GM23338 (cell line): ENCODE measurements at regions not wholly inside any gene's neighbourhood (a gene's known extent, or its start where the extent isn't known, plus 50 kb on each side); places are given as distances from the start of the nearest gene placed in this dataset.

Source experiments
- ATAC-seq: fragments of 200-7000 bp; cut with Tn5 transposase; 3 replicates; pipeline ENCODE4 v1.9.1; 2020
- DNase-seq: peaks from one replicate; pipeline ENCODE4 v3.0.0-alpha.2; 2015; ENCODE audit warnings: low spot score
- H2AFZ ChIP-seq: fragments of 200-600 bp; sonication (generic); 2 replicates; pipeline ENCODE4 v1.8.0; 2016; ENCODE audit warnings: antibody characterized with exemption, mild to moderate bottlenecking, moderate library complexity
- H3F3A ChIP-seq: fragments of 200-600 bp; sonication (generic); replicated peaks from 2 replicates; pipeline ENCODE4 v1.8.0; 2017; ENCODE audit warnings: antibody characterized with exemption, mixed run types, low read depth
- H3K27ac ChIP-seq: fragments of 200-600 bp; sonication (generic); 2 replicates; pipeline ENCODE4 v1.6.1; 2016; ENCODE audit warnings: low read depth
- H3K27me3 ChIP-seq: fragments of 200-600 bp; sonication (generic); 2 replicates; pipeline ENCODE4 v1.8.0; 2016; ENCODE audit warnings: mild to moderate bottlenecking, mixed run types, moderate library complexity; ENCODE audit not compliant: insufficient read depth
- H3K36me3 ChIP-seq: fragments of 200-600 bp; sonication (generic); 2 replicates; pipeline ENCODE4 v1.8.0; 2016; ENCODE audit warnings: mild to moderate bottlenecking; ENCODE audit not compliant: insufficient read depth
- H3K4me1 ChIP-seq: fragments of 200-600 bp; sonication (generic); 2 replicates; pipeline ENCODE4 v1.8.0; 2016; ENCODE audit warnings: mild to moderate bottlenecking, moderate library complexity; ENCODE audit not compliant: insufficient read depth
- H3K4me2 ChIP-seq: fragments of 200-600 bp; sonication (generic); 2 replicates; pipeline ENCODE4 v1.7.1; 2017; ENCODE audit warnings: mixed run types
- H3K4me3 ChIP-seq: fragments of 200-600 bp; sonication (generic); 2 replicates; pipeline ENCODE4 v1.6.1; 2016; ENCODE audit warnings: mixed run types
- H3K79me2 ChIP-seq: fragments of 200-600 bp; sonication (generic); replicated peaks from 2 replicates; pipeline ENCODE4 v1.8.0; 2017; ENCODE audit warnings: mild to moderate bottlenecking; ENCODE audit not compliant: insufficient read depth
- H3K9me2 ChIP-seq: fragments of 200-600 bp; sonication (generic); 2 replicates; pipeline ENCODE4 v1.8.0; 2017; ENCODE audit not compliant: insufficient read depth
- H4K20me1 ChIP-seq: fragments of 200-600 bp; sonication (generic); replicated peaks from 2 replicates; pipeline ENCODE4 v1.8.0; 2017; ENCODE audit warnings: mild to moderate bottlenecking; ENCODE audit not compliant: insufficient read depth
- H3K27ac Mint-ChIP-seq: 2 replicates; pipeline ENCODE4 v1.8.0; 2020; ENCODE audit warnings: inconsistent platforms, mild to moderate bottlenecking, moderate library complexity, mixed read lengths
- H3K27me3 Mint-ChIP-seq: 3 replicates; pipeline ENCODE4 v1.8.0; 2022; ENCODE audit warnings: low read depth, mild to moderate bottlenecking, moderate library complexity, mixed read lengths, inconsistent platforms; ENCODE audit not compliant: insufficient read depth, poor library complexity
- H3K36me3 Mint-ChIP-seq: 3 replicates; pipeline ENCODE4 v1.8.0; 2021; ENCODE audit warnings: low read depth, mild to moderate bottlenecking, inconsistent platforms, moderate library complexity, mixed read lengths
- H3K4me1 Mint-ChIP-seq: 3 replicates; pipeline ENCODE4 v1.8.0; 2020; ENCODE audit warnings: mild to moderate bottlenecking, inconsistent platforms, mixed read lengths
- H3K4me3 Mint-ChIP-seq: 3 replicates; pipeline ENCODE4 v1.8.0; 2021; ENCODE audit warnings: moderate library complexity, mild to moderate bottlenecking, inconsistent platforms, mixed read lengths
- H3K9me3 Mint-ChIP-seq: 3 replicates; pipeline ENCODE4 v1.8.0; 2020; ENCODE audit warnings: moderate library complexity, mild to moderate bottlenecking, inconsistent platforms, mixed read lengths
- CREB1 ChIP-seq: fragments of 250-450 bp; sonication (Bioruptor Pico); IDR thresholded peaks from 2 replicates; pipeline ENCODE4 v1.5.0; 2020; ENCODE audit warnings: low read depth, mild to moderate bottlenecking, moderate library complexity
- EZH2 ChIP-seq: fragments of 200-600 bp; sonication (generic); IDR thresholded peaks from one replicate; pipeline ENCODE4 v1.8.0; 2017; ENCODE audit warnings: antibody characterized with exemption, mild to moderate bottlenecking, low read depth; ENCODE audit not compliant: unreplicated experiment
- EZH2phosphoT487 ChIP-seq: fragments of 200-600 bp; sonication (generic); IDR thresholded peaks from one replicate; pipeline ENCODE4 v1.8.1; 2018; ENCODE audit warnings: antibody characterized with exemption; ENCODE audit not compliant: unreplicated experiment
- NANOG ChIP-seq: IDR thresholded peaks from 2 replicates; pipeline ENCODE4 v1.6.1; 2016; ENCODE audit warnings: antibody characterized with exemption, borderline replicate concordance
- TF ChIP-seq, protein P1 (sequence below): fragments of 250-450 bp; sonication (Bioruptor Pico); IDR thresholded peaks from 2 replicates; pipeline ENCODE4 v1.5.0; 2020; ENCODE audit warnings: mild to moderate bottlenecking, moderate library complexity

- DNase-seq, result no peak
- no peaks in the 10 kb centered on the region for H3K4me1 ChIP-seq
- no peak overlapping the region for H2AFZ ChIP-seq
- ATAC-seq, result no peak
- Mint-ChIP-seq H3K27ac (no peak overlapping the region), H3K4me1 (peaks cover 7% of the 10 kb centered on the region), H3K9me3 (no peaks in the 10 kb centered on the region), H3K4me3 (no peak overlapping the region), H3K27me3 (peaks cover 4% of the 10 kb centered on the region), H3K36me3 (no peaks in the 10 kb centered on the region)
- no peaks in the 10 kb centered on the region for H3K79me2 ChIP-seq
- H3K4me3 ChIP-seq, result no peak overlapping the region
- H4K20me1 ChIP-seq, result no peaks in the 10 kb centered on the region
- TF ChIP-seq EZH2 (no peak), EZH2phosphoT487 (no peak)
- no peaks in the 10 kb centered on the region for H3F3A ChIP-seq
- no peak overlapping the region for H3K4me2 ChIP-seq
- 0 out of 2 replicates have a peak, but pooled peaks cover 3% of the 10 kb centered on the region for H3K9me2 ChIP-seq
- H3K27me3 ChIP-seq, result no peaks in the 10 kb centered on the region
- no peaks in the 10 kb centered on the region for H3K36me3 ChIP-seq
- H3K27ac ChIP-seq, result no peak overlapping the region
These were observed 176.9 kb upstream of the ESRRG start for GRCh38 chr1:216900116-216900620.

GRCh38 chr1:216898801-216899200 lies 175.6 kb upstream of the ESRRG start:
- ATAC-seq (no peak), DNase-seq (no peak)
- Histone ChIP-seq H3K4me3 (no peak overlapping the region), H3K36me3 (no peaks in the 10 kb centered on the region), H3K9me2 (0 out of 2 replicates have a peak, but pooled peaks cover 3% of the 10 kb centered on the region), H4K20me1 (no peaks in the 10 kb centered on the region), H3F3A (no peaks in the 10 kb centered on the region), H3K27me3 (no peaks in the 10 kb centered on the region), H2AFZ (no peak overlapping the region), H3K4me1 (no peaks in the 10 kb centered on the region), H3K27ac (no peak overlapping the region), H3K4me2 (no peak overlapping the region), H3K79me2 (no peaks in the 10 kb centered on the region)
- H3K4me1 Mint-ChIP-seq, result peaks cover 8% of the 10 kb centered on the region; the same call in 2 of the 3 replicates
- peaks cover 4% of the 10 kb centered on the region for H3K27me3 Mint-ChIP-seq
- no peaks in the 10 kb centered on the region for H3K36me3 Mint-ChIP-seq
- TF ChIP-seq, protein P1, sequence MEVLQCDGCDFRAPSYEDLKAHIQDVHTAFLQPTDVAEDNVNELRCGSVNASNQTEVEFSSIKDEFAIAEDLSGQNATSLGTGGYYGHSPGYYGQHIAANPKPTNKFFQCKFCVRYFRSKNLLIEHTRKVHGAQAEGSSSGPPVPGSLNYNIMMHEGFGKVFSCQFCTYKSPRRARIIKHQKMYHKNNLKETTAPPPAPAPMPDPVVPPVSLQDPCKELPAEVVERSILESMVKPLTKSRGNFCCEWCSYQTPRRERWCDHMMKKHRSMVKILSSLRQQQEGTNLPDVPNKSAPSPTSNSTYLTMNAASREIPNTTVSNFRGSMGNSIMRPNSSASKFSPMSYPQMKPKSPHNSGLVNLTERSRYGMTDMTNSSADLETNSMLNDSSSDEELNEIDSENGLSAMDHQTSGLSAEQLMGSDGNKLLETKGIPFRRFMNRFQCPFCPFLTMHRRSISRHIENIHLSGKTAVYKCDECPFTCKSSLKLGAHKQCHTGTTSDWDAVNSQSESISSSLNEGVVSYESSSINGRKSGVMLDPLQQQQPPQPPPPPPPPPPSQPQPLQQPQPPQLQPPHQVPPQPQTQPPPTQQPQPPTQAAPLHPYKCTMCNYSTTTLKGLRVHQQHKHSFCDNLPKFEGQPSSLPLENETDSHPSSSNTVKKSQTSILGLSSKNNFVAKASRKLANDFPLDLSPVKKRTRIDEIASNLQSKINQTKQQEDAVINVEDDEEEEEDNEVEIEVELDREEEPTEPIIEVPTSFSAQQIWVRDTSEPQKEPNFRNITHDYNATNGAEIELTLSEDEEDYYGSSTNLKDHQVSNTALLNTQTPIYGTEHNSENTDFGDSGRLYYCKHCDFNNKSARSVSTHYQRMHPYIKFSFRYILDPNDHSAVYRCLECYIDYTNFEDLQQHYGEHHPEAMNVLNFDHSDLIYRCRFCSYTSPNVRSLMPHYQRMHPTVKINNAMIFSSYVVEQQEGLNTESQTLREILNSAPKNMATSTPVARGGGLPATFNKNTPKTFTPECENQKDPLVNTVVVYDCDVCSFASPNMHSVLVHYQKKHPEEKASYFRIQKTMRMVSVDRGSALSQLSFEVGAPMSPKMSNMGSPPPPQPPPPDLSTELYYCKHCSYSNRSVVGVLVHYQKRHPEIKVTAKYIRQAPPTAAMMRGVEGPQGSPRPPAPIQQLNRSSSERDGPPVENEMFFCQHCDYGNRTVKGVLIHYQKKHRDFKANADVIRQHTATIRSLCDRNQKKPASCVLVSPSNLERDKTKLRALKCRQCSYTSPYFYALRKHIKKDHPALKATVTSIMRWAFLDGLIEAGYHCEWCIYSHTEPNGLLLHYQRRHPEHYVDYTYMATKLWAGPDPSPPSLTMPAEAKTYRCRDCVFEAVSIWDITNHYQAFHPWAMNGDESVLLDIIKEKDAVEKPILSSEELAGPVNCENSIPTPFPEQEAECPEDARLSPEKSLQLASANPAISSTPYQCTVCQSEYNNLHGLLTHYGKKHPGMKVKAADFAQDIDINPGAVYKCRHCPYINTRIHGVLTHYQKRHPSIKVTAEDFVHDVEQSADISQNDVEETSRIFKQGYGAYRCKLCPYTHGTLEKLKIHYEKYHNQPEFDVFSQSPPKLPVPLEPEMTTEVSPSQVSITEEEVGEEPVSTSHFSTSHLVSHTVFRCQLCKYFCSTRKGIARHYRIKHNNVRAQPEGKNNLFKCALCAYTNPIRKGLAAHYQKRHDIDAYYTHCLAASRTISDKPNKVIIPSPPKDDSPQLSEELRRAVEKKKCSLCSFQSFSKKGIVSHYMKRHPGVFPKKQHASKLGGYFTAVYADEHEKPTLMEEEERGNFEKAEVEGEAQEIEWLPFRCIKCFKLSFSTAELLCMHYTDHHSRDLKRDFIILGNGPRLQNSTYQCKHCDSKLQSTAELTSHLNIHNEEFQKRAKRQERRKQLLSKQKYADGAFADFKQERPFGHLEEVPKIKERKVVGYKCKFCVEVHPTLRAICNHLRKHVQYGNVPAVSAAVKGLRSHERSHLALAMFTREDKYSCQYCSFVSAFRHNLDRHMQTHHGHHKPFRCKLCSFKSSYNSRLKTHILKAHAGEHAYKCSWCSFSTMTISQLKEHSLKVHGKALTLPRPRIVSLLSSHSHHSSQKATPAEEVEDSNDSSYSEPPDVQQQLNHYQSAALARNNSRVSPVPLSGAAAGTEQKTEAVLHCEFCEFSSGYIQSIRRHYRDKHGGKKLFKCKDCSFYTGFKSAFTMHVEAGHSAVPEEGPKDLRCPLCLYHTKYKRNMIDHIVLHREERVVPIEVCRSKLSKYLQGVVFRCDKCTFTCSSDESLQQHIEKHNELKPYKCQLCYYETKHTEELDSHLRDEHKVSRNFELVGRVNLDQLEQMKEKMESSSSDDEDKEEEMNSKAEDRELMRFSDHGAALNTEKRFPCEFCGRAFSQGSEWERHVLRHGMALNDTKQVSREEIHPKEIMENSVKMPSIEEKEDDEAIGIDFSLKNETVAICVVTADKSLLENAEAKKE (CRISPR knock-in tag), result no peak
- TF ChIP-seq CREB1 (CRISPR knock-in tag) (no peak), NANOG (no peak)
- H3K4me3 Mint-ChIP-seq, result no peak overlapping the region
- no peak overlapping the region for H3K27ac Mint-ChIP-seq
- no peaks in the 10 kb centered on the region for H3K9me3 Mint-ChIP-seq
